ENCODE measurements at regions not wholly inside any gene's neighbourhood (a gene's known extent, or its start where the extent isn't known, plus 50 kb on each side); places are given as distances from the start of the nearest gene placed in this dataset.

DNA sequence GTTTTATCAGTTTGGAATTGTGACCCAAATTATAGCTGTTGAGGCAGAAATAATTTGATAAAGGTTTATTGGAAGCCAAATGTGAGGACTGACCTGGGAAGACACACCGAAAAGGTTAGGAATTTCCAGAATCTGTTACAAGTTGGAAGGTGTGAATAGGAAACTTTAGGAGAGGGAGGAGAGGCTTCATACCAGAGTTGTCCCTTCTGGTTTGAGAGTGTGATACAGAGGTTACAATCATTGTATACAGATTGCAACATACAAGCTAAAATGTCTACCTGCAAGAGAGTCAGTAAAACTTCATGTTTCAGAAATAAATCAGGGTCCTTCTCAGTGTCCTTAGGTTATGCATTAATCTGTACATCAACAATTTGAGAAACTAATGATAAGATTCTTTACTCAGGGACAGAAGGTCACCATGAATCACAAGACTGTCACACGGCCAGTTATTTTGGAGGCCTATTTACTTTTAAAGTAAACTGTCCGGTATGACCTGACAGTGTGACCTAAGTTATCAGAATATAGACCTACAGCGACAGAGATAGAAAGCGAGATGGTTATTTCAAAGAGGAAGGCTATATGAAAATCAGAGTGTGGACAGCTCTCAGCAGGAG lies 204.9 kb upstream of the CTNND2 start:
- intact Hi-C loops (cut with micrococcal nuclease), result no loop called here
- peaks cover 0 to 15% of the 10 kb centered on the region in 2 experiments; a peak in 2 of 4 replicates for H3K9me3 ChIP-seq (ENCODE audit: control insufficient read depth in 1 of 2, insufficient read depth in 1 of 2, low read depth in 1 of 2, low read length in 2 of 2)

More for the DNA sequence above, 204.9 kb upstream of the CTNND2 start:
- ChIA-PET CTCF (no interaction called here), POLR2A (no interaction called here), RAD21 (ENCODE audit: low non-redundant PET in 1 of 2, low total read pairs in 2 of 2, uncharacterized antibody in 2 of 2, unreplicated experiment in 2 of 2) (interaction anchor here in 1 of 2 experiments (0.5 kb wide), 1 partner anchor 12 kb away, joined by 3 read pairs; no protein-coding TSS in a partner anchor)
- Histone ChIP-seq H3K27ac (ENCODE audit: low read depth, low read length) (no peak overlapping the region), H3K9ac (ENCODE audit: low read length) (no peak overlapping the region), H3K4me2 (ENCODE audit: low read length) (no peak overlapping the region), H3K9me2 (ENCODE audit: insufficient read depth) (no peaks in the 10 kb centered on the region), H4K20me1 (ENCODE audit: insufficient read depth) (no peaks in the 10 kb centered on the region), H3K4me1 (ENCODE audit: control insufficient read depth in 1 of 2, insufficient read depth in 2 of 2, low read length in 2 of 2) (no peaks in the 10 kb centered on the region), H3K4me3 (replicated peaks in 1 of 2; ENCODE audit: low read depth in 1 of 2, low read length in 2 of 2) (no peak overlapping the region), H3K36me3 (ENCODE audit: control insufficient read depth in 1 of 2, insufficient read depth in 2 of 2, low read length in 2 of 2) (no peaks in the 10 kb centered on the region), H3K27me3 (ENCODE audit: insufficient read depth, low read length) (no peaks in the 10 kb centered on the region), H3K79me2 (ENCODE audit: insufficient read depth, low read length) (no peaks in the 10 kb centered on the region), H2AFZ (ENCODE audit: low read depth, low read length, poor library complexity, severe bottlenecking) (no peak overlapping the region)
- TF ChIP-seq ZBTB33 (IDR thresholded peaks at IDR 0.05; ENCODE audit: extremely low read depth, insufficient replicate concordance, low read length), result no peak
- no peak for TF ChIP-seq SIN3A (IDR thresholded peaks at IDR 0.05; ENCODE audit: low read depth)
- TF ChIP-seq, protein P1, sequence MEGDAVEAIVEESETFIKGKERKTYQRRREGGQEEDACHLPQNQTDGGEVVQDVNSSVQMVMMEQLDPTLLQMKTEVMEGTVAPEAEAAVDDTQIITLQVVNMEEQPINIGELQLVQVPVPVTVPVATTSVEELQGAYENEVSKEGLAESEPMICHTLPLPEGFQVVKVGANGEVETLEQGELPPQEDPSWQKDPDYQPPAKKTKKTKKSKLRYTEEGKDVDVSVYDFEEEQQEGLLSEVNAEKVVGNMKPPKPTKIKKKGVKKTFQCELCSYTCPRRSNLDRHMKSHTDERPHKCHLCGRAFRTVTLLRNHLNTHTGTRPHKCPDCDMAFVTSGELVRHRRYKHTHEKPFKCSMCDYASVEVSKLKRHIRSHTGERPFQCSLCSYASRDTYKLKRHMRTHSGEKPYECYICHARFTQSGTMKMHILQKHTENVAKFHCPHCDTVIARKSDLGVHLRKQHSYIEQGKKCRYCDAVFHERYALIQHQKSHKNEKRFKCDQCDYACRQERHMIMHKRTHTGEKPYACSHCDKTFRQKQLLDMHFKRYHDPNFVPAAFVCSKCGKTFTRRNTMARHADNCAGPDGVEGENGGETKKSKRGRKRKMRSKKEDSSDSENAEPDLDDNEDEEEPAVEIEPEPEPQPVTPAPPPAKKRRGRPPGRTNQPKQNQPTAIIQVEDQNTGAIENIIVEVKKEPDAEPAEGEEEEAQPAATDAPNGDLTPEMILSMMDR (IDR thresholded peaks at IDR 0.05 in 2 of 3, conservative IDR thresholded peaks at IDR 0.05 in 1 of 3; ENCODE audit: borderline replicate concordance in 1 of 3, insufficient read depth in 1 of 3, low read depth in 2 of 3, low read length in 2 of 3), result no peak
- TF ChIP-seq EGR1 (IDR thresholded peaks at IDR 0.05; ENCODE audit: low read depth), result no peak
- TF ChIP-seq ELF1 (IDR thresholded peaks at IDR 0.05; ENCODE audit: borderline replicate concordance, low read depth), result no peak
- no peak for TF ChIP-seq SRF (IDR thresholded peaks at IDR 0.05; ENCODE audit: low read depth)
- no peak for TF ChIP-seq POLR2AphosphoS5 (IDR thresholded peaks at IDR 0.05; ENCODE audit: low read depth, low read length)
- TF ChIP-seq, protein P2, sequence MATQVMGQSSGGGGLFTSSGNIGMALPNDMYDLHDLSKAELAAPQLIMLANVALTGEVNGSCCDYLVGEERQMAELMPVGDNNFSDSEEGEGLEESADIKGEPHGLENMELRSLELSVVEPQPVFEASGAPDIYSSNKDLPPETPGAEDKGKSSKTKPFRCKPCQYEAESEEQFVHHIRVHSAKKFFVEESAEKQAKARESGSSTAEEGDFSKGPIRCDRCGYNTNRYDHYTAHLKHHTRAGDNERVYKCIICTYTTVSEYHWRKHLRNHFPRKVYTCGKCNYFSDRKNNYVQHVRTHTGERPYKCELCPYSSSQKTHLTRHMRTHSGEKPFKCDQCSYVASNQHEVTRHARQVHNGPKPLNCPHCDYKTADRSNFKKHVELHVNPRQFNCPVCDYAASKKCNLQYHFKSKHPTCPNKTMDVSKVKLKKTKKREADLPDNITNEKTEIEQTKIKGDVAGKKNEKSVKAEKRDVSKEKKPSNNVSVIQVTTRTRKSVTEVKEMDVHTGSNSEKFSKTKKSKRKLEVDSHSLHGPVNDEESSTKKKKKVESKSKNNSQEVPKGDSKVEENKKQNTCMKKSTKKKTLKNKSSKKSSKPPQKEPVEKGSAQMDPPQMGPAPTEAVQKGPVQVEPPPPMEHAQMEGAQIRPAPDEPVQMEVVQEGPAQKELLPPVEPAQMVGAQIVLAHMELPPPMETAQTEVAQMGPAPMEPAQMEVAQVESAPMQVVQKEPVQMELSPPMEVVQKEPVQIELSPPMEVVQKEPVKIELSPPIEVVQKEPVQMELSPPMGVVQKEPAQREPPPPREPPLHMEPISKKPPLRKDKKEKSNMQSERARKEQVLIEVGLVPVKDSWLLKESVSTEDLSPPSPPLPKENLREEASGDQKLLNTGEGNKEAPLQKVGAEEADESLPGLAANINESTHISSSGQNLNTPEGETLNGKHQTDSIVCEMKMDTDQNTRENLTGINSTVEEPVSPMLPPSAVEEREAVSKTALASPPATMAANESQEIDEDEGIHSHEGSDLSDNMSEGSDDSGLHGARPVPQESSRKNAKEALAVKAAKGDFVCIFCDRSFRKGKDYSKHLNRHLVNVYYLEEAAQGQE (IDR thresholded peaks at IDR 0.05; ENCODE audit: low read depth), result no peak
- TF ChIP-seq CBX3 (IDR thresholded peaks at IDR 0.05; ENCODE audit: low read depth), result no peak
- no peak for TF ChIP-seq SP1 (IDR thresholded peaks at IDR 0.05; ENCODE audit: low read depth)
- TF ChIP-seq JUND (IDR thresholded peaks at IDR 0.05), result no peak
- TF ChIP-seq, protein P3, sequence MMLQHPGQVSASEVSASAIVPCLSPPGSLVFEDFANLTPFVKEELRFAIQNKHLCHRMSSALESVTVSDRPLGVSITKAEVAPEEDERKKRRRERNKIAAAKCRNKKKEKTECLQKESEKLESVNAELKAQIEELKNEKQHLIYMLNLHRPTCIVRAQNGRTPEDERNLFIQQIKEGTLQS (IDR thresholded peaks at IDR 0.05), result no peak
- TF ChIP-seq CEBPB (IDR thresholded peaks at IDR 0.05; ENCODE audit: low read depth), result no peak
- no peak for TF ChIP-seq RAD21 (IDR thresholded peaks at IDR 0.05; ENCODE audit: low read depth)
- TF ChIP-seq POLR2A (IDR thresholded peaks at IDR 0.05; ENCODE audit: borderline replicate concordance, extremely low read depth, insufficient read depth, insufficient read length), result no peak
- no peak for TF ChIP-seq EZH2phosphoT487 (IDR thresholded peaks at IDR 0.05; ENCODE audit: borderline replicate concordance)
- TF ChIP-seq MAX (IDR thresholded peaks at IDR 0.05), result no peak
- no peak for TF ChIP-seq ZNF274 (IDR thresholded peaks at IDR 0.05; ENCODE audit: low read depth, low read length)
- TF ChIP-seq YY1 (IDR thresholded peaks at IDR 0.05; ENCODE audit: extremely low read depth, insufficient replicate concordance, low read depth, low read length), result no peak
- BruUV-seq (replicated peaks), result no TSS peak
- DNase-seq (ENCODE audit: low read depth, low spot score), result no peak
- no peak for ATAC-seq

All from HCT116 (cell line).